Osteocyte (in vitro differentiated cells): ENCODE measurements at regions not wholly inside any gene's neighbourhood (a gene's known extent, or its start where the extent isn't known, plus 50 kb on each side); places are given as distances from the start of the nearest gene placed in this dataset.

Experiments
- DNase-seq: peaks from one replicate; pipeline ENCODE4 v3.0.0; 2021; ENCODE audit warnings: mixed read lengths; ENCODE audit not compliant: unreplicated experiment; ENCODE audit errors: extremely low spot score
- H3K27ac Mint-ChIP-seq: one replicate; pipeline ENCODE4 v1.8.0; 2021; ENCODE audit warnings: mild to moderate bottlenecking, mixed read lengths; ENCODE audit not compliant: unreplicated experiment
- H3K27me3 Mint-ChIP-seq: one replicate; pipeline ENCODE4 v1.8.0; 2021; ENCODE audit warnings: mixed read lengths; ENCODE audit not compliant: unreplicated experiment
- H3K36me3 Mint-ChIP-seq: one replicate; pipeline ENCODE4 v1.8.0; 2021; ENCODE audit warnings: mixed read lengths; ENCODE audit not compliant: unreplicated experiment
- H3K4me1 Mint-ChIP-seq: one replicate; pipeline ENCODE4 v1.8.0; 2021; ENCODE audit warnings: mixed read lengths; ENCODE audit not compliant: unreplicated experiment
- H3K4me3 Mint-ChIP-seq: one replicate; pipeline ENCODE4 v1.8.0; 2021; ENCODE audit warnings: mild to moderate bottlenecking, moderate library complexity, mixed read lengths; ENCODE audit not compliant: unreplicated experiment
- H3K9me3 Mint-ChIP-seq: one replicate; pipeline ENCODE4 v1.8.0; 2021; ENCODE audit warnings: mixed read lengths; ENCODE audit not compliant: unreplicated experiment
- CTCF ChIP-seq: fragments of 200-600 bp; sonication (generic); IDR thresholded peaks from 2 replicates; pipeline ENCODE4 v1.5.0; 2021; ENCODE audit warnings: antibody characterized with exemption, mild to moderate bottlenecking, moderate library complexity

- no peak for DNase-seq
- no peak overlapping the region for H3K4me3 Mint-ChIP-seq
- no peak for TF ChIP-seq CTCF
- no peaks in the 10 kb centered on the region for H3K27me3 Mint-ChIP-seq
- H3K36me3 Mint-ChIP-seq, result no peaks in the 10 kb centered on the region
- no peaks in the 10 kb centered on the region for H3K9me3 Mint-ChIP-seq
- H3K27ac Mint-ChIP-seq, result no peak overlapping the region
- peaks cover 15% of the 10 kb centered on the region for H3K4me1 Mint-ChIP-seq
Measured at GRCh38 chr9:111113712-111114111, 75.4 kb upstream of the LPAR1 start.

- H3K27me3 Mint-ChIP-seq, result no peaks in the 10 kb centered on the region
- H3K9me3 Mint-ChIP-seq, result no peaks in the 10 kb centered on the region
- no peak for TF ChIP-seq CTCF
- peaks cover 3% of the 10 kb centered on the region for H3K4me1 Mint-ChIP-seq
- no peak for DNase-seq
- H3K4me3 Mint-ChIP-seq, result no peak overlapping the region
- no peaks in the 10 kb centered on the region for H3K36me3 Mint-ChIP-seq
- no peak overlapping the region for H3K27ac Mint-ChIP-seq
Measured at GRCh38 chr9:111110805-111111204, 72.5 kb upstream of the LPAR1 start.

- H3K36me3 Mint-ChIP-seq, result no peaks in the 10 kb centered on the region
- no peak overlapping the region for H3K27ac Mint-ChIP-seq
- no peak overlapping the region for H3K4me3 Mint-ChIP-seq
- H3K9me3 Mint-ChIP-seq, result no peaks in the 10 kb centered on the region
- DNase-seq, result no peak
- TF ChIP-seq CTCF, result no peak
- H3K27me3 Mint-ChIP-seq, result no peaks in the 10 kb centered on the region
- peaks cover 2% of the 10 kb centered on the region for H3K4me1 Mint-ChIP-seq
Measured at GRCh38 chr9:111108946-111109345, 70.7 kb upstream of the LPAR1 start.

- no peak overlapping the region for H3K27ac Mint-ChIP-seq
- H3K4me1 Mint-ChIP-seq, result no peaks in the 10 kb centered on the region
- H3K36me3 Mint-ChIP-seq, result no peaks in the 10 kb centered on the region
- H3K4me3 Mint-ChIP-seq, result no peak overlapping the region
- DNase-seq, result no peak
- no peaks in the 10 kb centered on the region for H3K27me3 Mint-ChIP-seq
- TF ChIP-seq CTCF, result no peak
- H3K9me3 Mint-ChIP-seq, result no peaks in the 10 kb centered on the region
Measured at GRCh38 chr9:111107141-111107540, 68.9 kb upstream of the LPAR1 start.

- H3K4me1 Mint-ChIP-seq, result no peaks in the 10 kb centered on the region
- no peak for TF ChIP-seq CTCF
- no peak overlapping the region for H3K4me3 Mint-ChIP-seq
- no peaks in the 10 kb centered on the region for H3K36me3 Mint-ChIP-seq
- no peak overlapping the region for H3K27ac Mint-ChIP-seq
- DNase-seq, result no peak
- no peaks in the 10 kb centered on the region for H3K9me3 Mint-ChIP-seq
- no peaks in the 10 kb centered on the region for H3K27me3 Mint-ChIP-seq
Measured at GRCh38 chr9:111106202-111106601, 67.9 kb upstream of the LPAR1 start.
